ENCODE measurements at regions not wholly inside any gene's neighbourhood (a gene's known extent, or its start where the extent isn't known, plus 50 kb on each side); places are given as distances from the start of the nearest gene placed in this dataset.
A peak's percentile ranks its signal among the peaks of the same experiment; 100 is the strongest.
"Not testable (repeated sequence)": the region's sequence is repeated elsewhere in the genome, so short reads cannot be mapped to it uniquely, and the experiment has no call there.

- DNase-seq (ENCODE audit: low spot score) (no peak), FAIRE-seq (no peak)
Observed at GRCh38 chr6:130494729-130495128, 128.9 kb downstream of the TMEM200A start.

- DNase-seq (ENCODE audit: low spot score), result no peak
- FAIRE-seq, result no peak
Observed at GRCh38 chr6:130500693-130501092, 134.9 kb downstream of the TMEM200A start.

DNA sequence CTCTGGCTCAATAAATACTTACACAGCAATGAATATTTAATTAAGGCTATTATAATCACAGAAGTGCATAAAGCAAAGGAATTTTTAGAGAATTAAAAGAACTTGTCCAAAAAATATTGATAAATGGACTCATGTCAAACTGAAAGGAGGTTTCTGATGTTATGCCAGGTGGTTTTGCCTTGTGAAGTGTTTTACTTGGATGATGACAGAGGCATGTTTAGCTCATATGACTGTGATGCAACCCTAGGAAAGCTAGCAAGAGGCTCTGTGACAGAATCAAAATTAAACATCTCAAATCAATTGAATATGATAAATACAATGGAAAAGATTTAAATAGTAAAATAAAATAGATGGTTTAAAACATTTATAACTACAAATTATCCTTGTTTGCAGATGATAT, 137.3 kb downstream of the TMEM200A start:
- no peak for DNase-seq (ENCODE audit: low spot score)
- no peak for FAIRE-seq

GRCh38 chr6:130505808-130506598, 140.2 kb downstream of the TMEM200A start:
- DNase-seq (ENCODE audit: low spot score) (no peak), FAIRE-seq (no peak)

- not testable (repeated sequence) for FAIRE-seq; DNase-seq (ENCODE audit: low spot score)
Observed at GRCh38 chr6:130507005-130507665, 141.3 kb downstream of the TMEM200A start.

DNA sequence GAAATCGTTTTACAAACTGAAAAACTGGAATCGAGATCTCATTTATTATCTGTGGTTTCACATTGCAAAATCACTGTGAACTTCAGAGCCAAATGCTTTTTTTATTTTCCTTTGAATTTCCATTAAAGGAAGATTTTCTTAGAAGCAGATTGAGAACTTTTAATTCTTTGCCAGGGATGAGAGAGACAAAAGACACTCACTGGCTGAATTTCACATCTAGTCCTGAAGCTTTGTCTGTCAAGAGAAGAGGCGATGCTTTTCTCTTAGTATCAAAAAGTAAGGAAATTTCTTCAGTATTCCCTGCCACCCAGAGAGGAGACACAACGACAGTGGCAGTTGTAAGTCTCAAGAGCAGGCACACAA, 141.8 kb downstream of the TMEM200A start:
- FAIRE-seq (no peak), DNase-seq (ENCODE audit: low spot score) (no peak)

DNA sequence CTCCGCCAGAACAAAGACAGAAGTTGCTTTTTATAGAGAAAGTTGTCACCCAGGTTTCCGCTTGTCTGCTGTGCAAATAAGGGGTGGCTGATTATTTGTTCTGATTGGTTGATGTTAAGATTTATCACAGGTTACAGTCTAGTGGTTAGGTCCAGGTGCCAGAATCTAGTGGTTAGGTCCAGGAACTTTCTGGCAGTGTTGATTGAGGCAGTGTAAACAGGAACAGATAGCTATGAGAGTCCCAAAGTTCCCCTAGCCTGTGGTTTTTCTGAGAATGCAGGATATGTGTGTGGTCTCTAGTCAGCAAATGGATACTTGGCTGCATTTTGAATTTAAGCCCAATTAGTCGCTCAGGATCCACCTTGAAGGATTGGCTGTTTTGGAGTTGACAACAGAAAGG, 148.0 kb downstream of the TMEM200A start:
- FAIRE-seq (no peak), DNase-seq (ENCODE audit: low spot score) (peak; percentile 55)

DNA sequence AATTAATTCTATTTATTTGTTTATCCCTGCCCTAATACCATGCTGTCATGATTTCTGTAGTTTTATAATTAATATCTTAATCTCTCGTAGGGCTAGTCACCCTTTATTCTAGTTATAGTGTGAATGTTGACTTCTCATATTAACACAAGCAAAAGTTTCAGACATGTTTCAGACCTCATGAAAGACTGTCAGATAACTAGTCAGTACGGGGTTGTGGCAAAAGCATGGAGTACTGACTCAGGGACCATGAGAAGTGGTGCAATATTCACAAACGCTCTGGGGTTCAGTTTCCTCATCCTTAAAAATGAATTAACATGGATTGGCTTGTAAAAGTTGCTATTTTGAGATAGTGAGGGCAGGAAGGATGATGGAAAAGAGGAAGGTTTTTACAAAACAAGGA, 148.9 kb downstream of the TMEM200A start:
- FAIRE-seq, result no peak

DNA sequence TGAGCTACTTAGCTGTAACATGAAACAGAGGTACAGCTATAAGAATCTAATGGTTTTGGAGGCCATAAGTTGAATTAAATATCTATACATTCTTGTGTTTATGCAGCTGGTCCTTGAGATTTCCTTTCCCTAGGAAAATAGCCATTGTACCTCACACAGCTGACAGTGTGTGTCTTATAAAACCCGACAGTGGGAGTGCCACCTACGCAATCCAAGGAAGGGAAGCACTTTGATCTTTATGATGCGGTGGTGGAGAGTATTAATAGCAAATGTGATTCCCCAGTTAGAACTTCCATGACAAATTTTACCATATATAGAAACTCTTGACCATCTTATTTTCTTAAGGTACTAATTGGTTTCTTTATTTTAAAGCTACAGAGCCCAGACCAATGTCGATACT, 149.5 kb downstream of the TMEM200A start:
- DNase-seq (ENCODE audit: low spot score) (no peak), FAIRE-seq (no peak)

More for the DNA sequence above, 148.9 kb downstream of the TMEM200A start:
- no peak for DNase-seq (ENCODE audit: low spot score)

- no peak for FAIRE-seq
- no peak for DNase-seq (ENCODE audit: low spot score)
Observed at GRCh38 chr6:130516604-130517003, 150.8 kb downstream of the TMEM200A start.

- FAIRE-seq, result no peak
- peak; percentile 21 for DNase-seq (ENCODE audit: low spot score)
Observed at GRCh38 chr6:130517444-130517931, 151.7 kb downstream of the TMEM200A start.

- no peak for DNase-seq (ENCODE audit: low spot score)
- no peak for FAIRE-seq
Observed at GRCh38 chr6:130518588-130518987, 152.8 kb downstream of the TMEM200A start.

- DNase-seq (ENCODE audit: low spot score) (no peak), FAIRE-seq (no peak)
Observed at GRCh38 chr6:130520221-130520620, 154.4 kb downstream of the TMEM200A start.

DNA sequence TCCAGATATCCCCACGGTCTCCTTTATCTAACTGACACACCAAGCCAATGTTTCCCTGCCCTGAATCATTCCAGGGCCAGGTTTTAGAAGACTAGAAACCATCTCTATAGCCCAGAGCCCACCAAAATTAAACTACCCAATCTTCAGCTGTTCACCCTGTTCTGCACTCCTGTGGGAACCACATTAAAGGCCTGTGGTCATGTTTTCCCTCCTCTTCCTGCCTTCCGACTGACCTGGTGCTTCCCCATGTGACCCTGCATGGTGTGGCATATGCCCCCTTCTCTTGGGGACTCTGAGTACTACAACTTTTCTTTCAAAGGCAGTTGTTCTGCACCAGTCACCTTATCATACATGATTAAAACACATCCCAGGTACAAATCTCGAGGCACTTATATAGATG, 155.0 kb downstream of the TMEM200A start:
- FAIRE-seq, result no peak
- DNase-seq (ENCODE audit: low spot score), result no peak

GRCh38 chr6:130524552-130524951, 158.7 kb downstream of the TMEM200A start:
- no peak for FAIRE-seq
- no peak for DNase-seq (ENCODE audit: low spot score)

DNA sequence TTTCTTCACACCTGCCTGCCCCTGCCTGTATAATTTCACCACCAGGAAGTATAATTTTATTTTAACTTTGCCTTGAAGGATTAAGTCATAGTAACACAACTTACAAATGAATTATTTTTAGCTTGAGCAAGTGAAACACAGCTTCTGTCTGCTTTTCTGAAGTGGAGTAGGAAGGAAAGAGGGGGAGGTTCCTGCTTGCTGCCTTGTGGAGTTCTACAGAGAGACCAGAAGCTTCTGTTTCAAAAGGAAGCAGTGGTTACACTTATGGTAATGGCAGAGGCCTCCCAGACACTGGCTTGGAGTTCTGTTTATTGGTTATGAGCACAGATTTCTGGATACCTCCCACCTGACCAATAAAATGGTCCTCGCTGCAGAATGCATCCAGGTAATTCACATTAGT, 159.6 kb downstream of the TMEM200A start:
- FAIRE-seq (no peak), DNase-seq (ENCODE audit: low spot score) (no peak)

DNA sequence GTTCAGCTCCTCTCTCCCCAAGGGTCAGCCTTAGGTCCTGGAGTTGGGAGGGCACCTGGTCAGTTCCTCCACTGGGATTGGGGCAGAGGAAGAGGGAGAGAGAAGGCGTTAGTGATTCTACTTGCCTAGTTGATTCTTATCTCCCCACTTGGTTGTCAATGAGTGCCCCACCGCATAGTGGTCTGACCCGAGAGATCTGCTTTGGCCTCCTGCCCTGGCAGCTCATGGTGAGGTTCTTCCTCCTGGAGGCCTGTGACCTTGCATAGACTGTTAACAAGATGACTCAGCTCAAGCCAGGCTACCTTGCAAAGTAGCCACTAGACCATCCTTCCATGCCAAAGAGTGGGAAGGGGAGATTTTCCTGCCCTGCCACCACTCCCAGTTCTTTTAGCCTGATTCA, 160.6 kb downstream of the TMEM200A start:
- FAIRE-seq (no peak), DNase-seq (ENCODE audit: low spot score) (no peak)

DNA sequence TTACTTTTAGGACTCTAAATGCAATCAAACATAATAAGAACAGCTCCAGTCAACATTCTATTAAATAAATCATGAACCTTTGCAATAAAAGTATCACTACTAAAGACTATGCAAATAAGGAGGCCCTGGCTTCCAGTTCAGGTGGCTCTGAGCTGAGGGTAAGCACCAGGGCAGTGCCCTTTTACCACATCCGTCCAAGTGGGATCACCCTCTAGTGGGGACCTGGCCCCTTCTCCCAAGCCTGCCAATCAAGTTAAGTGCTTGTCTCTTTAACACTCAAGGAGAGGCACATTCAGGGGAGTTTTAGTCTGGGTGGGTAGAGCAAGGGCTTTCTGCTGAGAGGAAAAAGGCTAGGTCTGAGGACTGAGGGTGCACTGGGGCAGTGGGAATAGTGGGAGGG, 161.4 kb downstream of the TMEM200A start:
- FAIRE-seq (no peak), DNase-seq (ENCODE audit: low spot score) (no peak)

DNA sequence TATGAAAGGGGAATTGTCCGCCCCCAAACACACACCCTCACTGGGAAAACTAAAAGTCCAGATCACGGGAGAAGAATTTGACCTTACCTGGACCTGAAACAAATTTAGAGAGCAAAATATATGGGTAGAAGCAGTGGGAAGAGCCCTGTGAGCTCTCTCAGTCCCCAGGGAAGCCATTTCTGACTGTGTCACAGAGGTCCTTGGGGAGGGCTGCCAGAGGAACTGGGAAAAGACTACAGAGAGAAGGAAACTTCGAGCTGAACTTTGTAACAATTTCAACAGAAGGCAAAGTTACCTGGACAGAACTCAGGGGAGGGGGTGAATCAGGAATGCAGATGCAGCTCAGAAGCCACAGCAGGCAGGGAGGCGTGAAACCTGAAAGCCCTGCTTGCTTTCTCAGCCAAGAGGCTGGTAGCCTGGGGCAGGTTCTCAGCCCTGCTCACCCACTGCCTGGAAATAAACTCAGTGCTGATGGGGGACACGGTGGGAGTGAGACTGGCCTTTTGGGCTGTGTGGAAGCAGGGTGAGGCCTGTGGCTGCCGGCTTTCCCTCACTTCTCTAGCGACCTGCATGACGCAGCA, 163.8 kb downstream of the TMEM200A start:
- no peak for FAIRE-seq
- DNase-seq (ENCODE audit: low spot score), result no peak

GRCh38 chr6:130534627-130535026, 168.8 kb downstream of the TMEM200A start:
- DNase-seq (ENCODE audit: low spot score) (no peak), FAIRE-seq (no peak)

- FAIRE-seq (no peak), DNase-seq (ENCODE audit: low spot score) (no peak)
Observed at GRCh38 chr6:130535242-130535641, 169.4 kb downstream of the TMEM200A start.

- FAIRE-seq (no peak), DNase-seq (ENCODE audit: low spot score) (no peak)
Observed at GRCh38 chr6:130537447-130537846, 171.6 kb downstream of the TMEM200A start.

- DNase-seq (ENCODE audit: low spot score) (no peak), FAIRE-seq (no peak)
Observed at GRCh38 chr6:130547723-130548122, 181.9 kb downstream of the TMEM200A start.

Data from RCC 7860 (cell line).